IMR-90 (cell line): ENCODE measurements at regions not wholly inside any gene's neighbourhood (a gene's known extent, or its start where the extent isn't known, plus 50 kb on each side); places are given as distances from the start of the nearest gene placed in this dataset.

ENCODE experiments used
- ATAC-seq: fragments of 200-7000 bp; cut with Tn5 transposase; 2 replicates; pipeline ENCODE4 v1.9.1; 2020; ENCODE audit warnings: low read depth, mild to moderate bottlenecking, moderate library complexity
- BruUV-seq: library from RNA; stranded (reverse); fragments of 400-500 nt; replicated peaks from 2 replicates; lab custom pipeline; 2021; lab: Mats Ljungman, UMichigan
- CTCF ChIA-PET: fragments of 300-600 bp; formaldehyde crosslinking; extraction: SDS; loops from one replicate; lab custom pipeline; 2021; ENCODE audit warnings: antibody characterized with exemption; lab: Yijun Ruan, JAX
- POLR2A ChIA-PET: fragments of 300-600 bp; sonication (Branson Sonifier 250); formaldehyde crosslinking; loops from one replicate; lab custom pipeline; 2022; ENCODE audit warnings: antibody characterized with exemption; ENCODE audit not compliant: unreplicated experiment; lab: Charles Lee
- DNase-seq: peaks from one replicate; pipeline ENCODE4 v3.0.0; 2013
- H2AFZ ChIP-seq: replicated peaks from 2 replicates; pipeline ENCODE3; 2013; ENCODE audit warnings: low read length, mild to moderate bottlenecking; ENCODE audit not compliant: poor library complexity
- H2AK5ac ChIP-seq: 2 replicates; pipeline ENCODE4 v1.6.1; 2013; ENCODE audit warnings: low read depth, low read length, inconsistent platforms
- H2AK9ac ChIP-seq: replicated peaks from 2 replicates; pipeline ENCODE3; 2013; ENCODE audit warnings: mild to moderate bottlenecking, low read depth, low read length, moderate library complexity; ENCODE audit not compliant: poor library complexity
- H2BK120ac ChIP-seq: 2 replicates; pipeline ENCODE4 v1.6.1; 2013; ENCODE audit warnings: low read depth, low read length, inconsistent platforms
- H2BK15ac ChIP-seq: 3 replicates; pipeline ENCODE4 v1.6.1; 2013; ENCODE audit warnings: low read depth, low read length, inconsistent platforms
- H2BK20ac ChIP-seq: 2 replicates; pipeline ENCODE4 v1.6.1; 2013; ENCODE audit warnings: low read depth, mild to moderate bottlenecking, inconsistent platforms, low read length, moderate library complexity
- H2BK5ac ChIP-seq: 2 replicates; pipeline ENCODE4 v1.6.1; 2013; ENCODE audit warnings: mild to moderate bottlenecking, low read depth, low read length, inconsistent platforms; ENCODE audit not compliant: poor library complexity, severe bottlenecking
- H3K14ac ChIP-seq: replicated peaks from 2 replicates; pipeline ENCODE4 v1.6.1; 2013; ENCODE audit warnings: low read depth, low read length, inconsistent platforms
- H3K18ac ChIP-seq: 2 replicates; pipeline ENCODE4 v1.6.1; 2013; ENCODE audit warnings: low read depth, low read length, control low read depth
- H3K23ac ChIP-seq: 2 replicates; pipeline ENCODE4 v1.6.1; 2013; ENCODE audit warnings: low read depth, low read length, inconsistent platforms
- H3K27ac ChIP-seq: 2 replicates; pipeline ENCODE4 v1.5.1; 2013; ENCODE audit warnings: mild to moderate bottlenecking, control low read depth, low read length; ENCODE audit not compliant: insufficient read depth
- H3K27me3 ChIP-seq: 2 replicates; pipeline ENCODE4 v1.6.1; 2013; ENCODE audit warnings: low read length; ENCODE audit not compliant: control insufficient read depth, insufficient read depth
- H3K36me3 ChIP-seq: 2 replicates; pipeline ENCODE4 v1.6.1; 2013; ENCODE audit warnings: low read length, mixed read lengths; ENCODE audit not compliant: control insufficient read depth, insufficient read depth
- H3K4ac ChIP-seq: 2 replicates; pipeline ENCODE4 v1.6.1; 2013; ENCODE audit warnings: low read depth, low read length, inconsistent platforms
- H3K4me1 ChIP-seq: 2 replicates; pipeline ENCODE4 v1.6.1; 2013; ENCODE audit warnings: low read length, mixed read lengths; ENCODE audit not compliant: control insufficient read depth, insufficient read depth
- H3K4me2 ChIP-seq: 2 replicates; pipeline ENCODE4 v1.6.1; 2013; ENCODE audit warnings: low read depth, mild to moderate bottlenecking, control low read depth, low read length, moderate library complexity
- H3K4me3 ChIP-seq: 2 replicates; pipeline ENCODE4 v1.5.1; 2013; ENCODE audit warnings: low read depth, mild to moderate bottlenecking, control low read depth, low read length, moderate library complexity; ENCODE audit not compliant: insufficient read depth
- H3K56ac ChIP-seq: 2 replicates; pipeline ENCODE4 v1.6.1; 2013; ENCODE audit warnings: low read length, inconsistent platforms; ENCODE audit not compliant: insufficient read depth; ENCODE audit errors: extremely low read depth
- H3K79me1 ChIP-seq, 2 experiments: 2 replicates each; pipeline ENCODE4 v1.6.1; 2013; ENCODE audit warnings: low read length in 2 of 2, inconsistent platforms in 1 of 2, low read depth in 1 of 2
- H3K9ac ChIP-seq: 2 replicates; pipeline ENCODE4 v1.6.1; 2013; ENCODE audit warnings: low read depth, low read length, control low read depth
- H3K9me1 ChIP-seq: 2 replicates; pipeline ENCODE4 v1.6.1; 2013; ENCODE audit warnings: low read length, inconsistent platforms; ENCODE audit not compliant: insufficient read depth
- H3K9me3 ChIP-seq: 2 replicates; pipeline ENCODE4 v1.6.1; 2013; ENCODE audit warnings: low read length; ENCODE audit not compliant: control insufficient read depth, insufficient read depth
- H4K20me1 ChIP-seq: 2 replicates; pipeline ENCODE4 v1.6.1; 2013; ENCODE audit warnings: low read length, inconsistent platforms; ENCODE audit not compliant: insufficient read depth
- H4K5ac ChIP-seq: 2 replicates; pipeline ENCODE4 v1.6.1; 2013; ENCODE audit warnings: mild to moderate bottlenecking, low read depth, low read length, control low read depth
- H4K8ac ChIP-seq, 2 experiments: 2 replicates each; pipeline ENCODE4 v1.6.1; 2013; ENCODE audit warnings: low read depth in 2 of 2, low read length in 2 of 2, control low read depth in 1 of 2, inconsistent platforms in 1 of 2
- H4K91ac ChIP-seq: 2 replicates; pipeline ENCODE4 v1.6.1; 2013; ENCODE audit warnings: low read depth, low read length, inconsistent platforms; ENCODE audit not compliant: insufficient read depth
- BHLHE40 ChIP-seq: fragments of 150-350 bp; IDR thresholded peaks from 2 replicates; pipeline ENCODE4 v1.6.1; 2016; ENCODE audit warnings: mild to moderate bottlenecking, low read depth, low read length
- CEBPB ChIP-seq: IDR thresholded peaks from 2 replicates; pipeline ENCODE4 v1.6.1; 2012; ENCODE audit warnings: low read depth, low read length, improper control_type of control experiment
- CHD1 ChIP-seq: IDR thresholded peaks from 2 replicates; pipeline ENCODE4 v1.6.1; 2012; ENCODE audit warnings: low read depth, low read length, improper control_type of control experiment
- CTCF ChIP-seq: conservative IDR thresholded peaks from 2 replicates; pipeline ENCODE4 v1.5.1; 2012; ENCODE audit warnings: mild to moderate bottlenecking, low read depth, low read length, improper control_type of control experiment
- FOS ChIP-seq: fragments of 150-350 bp; IDR thresholded peaks from 2 replicates; pipeline ENCODE4 v1.6.1; 2016; ENCODE audit warnings: low read depth, low read length
- MAFK ChIP-seq: IDR thresholded peaks from 2 replicates; pipeline ENCODE4 v1.6.1; 2012; ENCODE audit warnings: low read depth, low read length, improper control_type of control experiment
- MAZ ChIP-seq: IDR thresholded peaks from 2 replicates; pipeline ENCODE4 v1.6.1; 2012; ENCODE audit warnings: low read depth, mild to moderate bottlenecking, low read length, improper control_type of control experiment, moderate library complexity, borderline replicate concordance
- MXI1 ChIP-seq: IDR thresholded peaks from 2 replicates; pipeline ENCODE4 v1.6.1; 2012; ENCODE audit warnings: low read depth, mild to moderate bottlenecking, low read length, moderate library complexity, borderline replicate concordance
- NFE2L2 ChIP-seq: fragments of 150-350 bp; IDR thresholded peaks from 2 replicates; pipeline ENCODE4 v1.6.1; 2016; ENCODE audit warnings: low read depth, mild to moderate bottlenecking, low read length
- POLR2A ChIP-seq: IDR thresholded peaks from 2 replicates; pipeline ENCODE4 v1.6.1; 2012; ENCODE audit warnings: mild to moderate bottlenecking, low read depth, low read length
- RAD21 ChIP-seq: IDR thresholded peaks from 2 replicates; pipeline ENCODE4 v1.6.1; 2012; ENCODE audit warnings: low read length, improper control_type of control experiment
- RCOR1 ChIP-seq: IDR thresholded peaks from 2 replicates; pipeline ENCODE4 v1.6.1; 2012; ENCODE audit warnings: mild to moderate bottlenecking, low read length, improper control_type of control experiment; ENCODE audit not compliant: insufficient replicate concordance
- RFX5 ChIP-seq: IDR thresholded peaks from 2 replicates; pipeline ENCODE4 v1.8.0; 2012; ENCODE audit warnings: low read depth, mild to moderate bottlenecking, low read length, moderate library complexity
- SMC3 ChIP-seq: fragments of 150-350 bp; IDR thresholded peaks from 2 replicates; pipeline ENCODE4 v1.6.1; 2016; ENCODE audit warnings: low read depth, mild to moderate bottlenecking, antibody characterized with exemption, low read length, moderate library complexity
- USF2 ChIP-seq: fragments of 150-350 bp; IDR thresholded peaks from 2 replicates; pipeline ENCODE4 v1.6.1; 2017; ENCODE audit warnings: mild to moderate bottlenecking, antibody characterized with exemption, low read length, low read depth
- WGBS, 2 experiments: methylation state at CpG; one replicate each; pipeline versions ENCODE4 v1.1.5 to v1.1.7; 2013; ENCODE audit warnings: missing lambda C conversion rate in 2 of 2; ENCODE audit not compliant: insufficient read length in 1 of 2; ENCODE audit errors: extremely low coverage in 2 of 2; 5-methylcytosine and 5-hydroxymethylcytosine counted together
- dilution Hi-C: fragments of 300-500 bp; cut with HindIII; formaldehyde crosslinking; loops from one replicate; pipeline ENCODE4 v1.14.3; 2018; ENCODE audit warnings: low sequenced_read_pairs; ENCODE audit not compliant: unreplicated experiment
- in situ Hi-C: fragments of 300-500 bp; cut with MboI; formaldehyde crosslinking; loops from 3 replicates; pipeline ENCODE4 v1.14.3; 2019; ENCODE audit warnings: low sequenced_read_pairs, inconsistent platforms, mixed read lengths
- intact Hi-C: fragments of 100-400 bp; cut with micrococcal nuclease; formaldehyde crosslinking; loops from 2 replicates; pipeline ENCODE4 v1.10.0; 2022
- TF ChIP-seq, protein P1 (sequence below): fragments of 150-350 bp; IDR thresholded peaks from 2 replicates; pipeline ENCODE4 v1.6.1; 2016; ENCODE audit warnings: low read depth, mild to moderate bottlenecking, low read length, moderate library complexity, borderline replicate concordance

- Histone ChIP-seq H3K4ac (no peak overlapping the region), H3K23ac (no peak overlapping the region), H4K5ac (no peak overlapping the region), H4K91ac (no peak overlapping the region), H2BK20ac (no peak overlapping the region), H3K4me2 (no peak overlapping the region), H3K18ac (no peak overlapping the region), H4K8ac (no peak overlapping the region), H3K9ac (no peak overlapping the region), H2BK5ac (no peak overlapping the region), H3K9me3 (no peaks in the 10 kb centered on the region), H3K14ac (no peak overlapping the region), H3K4me1 (no peaks in the 10 kb centered on the region), H3K36me3 (no peaks in the 10 kb centered on the region), H3K27me3 (no peaks in the 10 kb centered on the region; the same call in 1 of the 2 replicates), H3K27ac (no peak overlapping the region), H3K79me1 (no peaks in the 10 kb centered on the region), H2BK120ac (no peak overlapping the region), H2AK5ac (no peak overlapping the region), H2AK9ac (no peak overlapping the region), H2AFZ (no peak overlapping the region), H3K4me3 (no peak overlapping the region), H3K56ac (no peak overlapping the region), H4K20me1 (no peaks in the 10 kb centered on the region), H3K9me1 (no peaks in the 10 kb centered on the region), H2BK15ac (no peak overlapping the region)
- ATAC-seq (no peak), DNase-seq (no peak)
- no peak for TF ChIP-seq USF2
- no peak for TF ChIP-seq RCOR1
- TF ChIP-seq NFE2L2 = no peak
- no peak for TF ChIP-seq MXI1
- TF ChIP-seq RAD21 = no peak
- TF ChIP-seq CTCF = no peak
- no peak for TF ChIP-seq MAZ
- no peak for TF ChIP-seq RFX5
- TF ChIP-seq BHLHE40 = no peak
- TF ChIP-seq, protein P1, sequence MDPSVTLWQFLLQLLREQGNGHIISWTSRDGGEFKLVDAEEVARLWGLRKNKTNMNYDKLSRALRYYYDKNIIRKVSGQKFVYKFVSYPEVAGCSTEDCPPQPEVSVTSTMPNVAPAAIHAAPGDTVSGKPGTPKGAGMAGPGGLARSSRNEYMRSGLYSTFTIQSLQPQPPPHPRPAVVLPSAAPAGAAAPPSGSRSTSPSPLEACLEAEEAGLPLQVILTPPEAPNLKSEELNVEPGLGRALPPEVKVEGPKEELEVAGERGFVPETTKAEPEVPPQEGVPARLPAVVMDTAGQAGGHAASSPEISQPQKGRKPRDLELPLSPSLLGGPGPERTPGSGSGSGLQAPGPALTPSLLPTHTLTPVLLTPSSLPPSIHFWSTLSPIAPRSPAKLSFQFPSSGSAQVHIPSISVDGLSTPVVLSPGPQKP = no peak
- TF ChIP-seq SMC3 = no peak
- TF ChIP-seq CHD1 = no peak
- TF ChIP-seq FOS = no peak
- no peak for TF ChIP-seq POLR2A
- TF ChIP-seq MAFK = no peak
- no peak for TF ChIP-seq CEBPB
- intact Hi-C loops = no loop called here
- no CpG with 5 or more reads among the region's 3 CpGs for WGBS, 2 experiments
- ChIA-PET CTCF (no interaction called here), POLR2A (no interaction called here)
- dilution Hi-C loops = no loop called here
- in situ Hi-C loops = no loop called here
- no TSS peak for BruUV-seq
These were observed 120.0 kb upstream of the GGTLC1 start for GRCh38 chr20:24108581-24108980.
